Vagina (tissue), 2 donors: ENCODE measurements at regions not wholly inside any gene's neighbourhood (a gene's known extent, or its start where the extent isn't known, plus 50 kb on each side); places are given as distances from the start of the nearest gene placed in this dataset.

Source experiments
- CTCF ChIP-seq, 3 experiments: fragments of 450-650 bp in 2 of 3; fragments of 200-600 bp in 1 of 3; sonication (generic) in 1 of 3; IDR thresholded peaks; one replicate each; pipeline ENCODE4 v1.5.1; 2017 to 2019; ENCODE audit warnings: antibody characterized with exemption in 3 of 3, mild to moderate bottlenecking in 2 of 3, moderate library complexity in 2 of 3
- POLR2A ChIP-seq, 2 donors: fragments of 450-650 bp; IDR thresholded peaks; one replicate each; pipeline ENCODE4 v1.6.1; 2017; ENCODE audit warnings: antibody characterized with exemption in 2 of 2, mild to moderate bottlenecking in 2 of 2, moderate library complexity in 2 of 2
- POLR2AphosphoS5 ChIP-seq, 2 donors: sonication (generic); formaldehyde crosslinking; IDR thresholded peaks; one replicate each; pipeline ENCODE4 v1.9.0; 2017; ENCODE audit warnings: antibody characterized with exemption in 2 of 2, mild to moderate bottlenecking in 2 of 2, low read depth in 1 of 2; ENCODE audit not compliant: insufficient read depth in 1 of 2

GRCh38 chr7:41130561-41131236, 572.2 kb downstream of the INHBA start:
- no peak for TF ChIP-seq POLR2A (IDR thresholded peaks at IDR 0.05)
- no peak for TF ChIP-seq CTCF (IDR thresholded peaks at IDR 0.05)
- TF ChIP-seq POLR2AphosphoS5 (IDR thresholded peaks at IDR 0.05; ENCODE audit: insufficient read depth in 1 of 2, low read depth in 1 of 2), result no peak
